IPS-18a (cell line): ENCODE measurements at regions not wholly inside any gene's neighbourhood (a gene's known extent, or its start where the extent isn't known, plus 50 kb on each side); places are given as distances from the start of the nearest gene placed in this dataset.
"Not testable (repeated sequence)": the region's sequence is repeated elsewhere in the genome, so short reads cannot be mapped to it uniquely, and the experiment has no call there.

ENCODE experiments used
- H3K27ac ChIP-seq: one replicate; pipeline ENCODE4 v1.5.1; 2013; ENCODE audit warnings: low read length
- H3K27me3 ChIP-seq: one replicate; pipeline ENCODE4 v1.6.1; 2013; ENCODE audit warnings: mild to moderate bottlenecking, low read length; ENCODE audit not compliant: control insufficient read depth, insufficient read depth
- H3K36me3 ChIP-seq: one replicate; pipeline ENCODE4 v1.6.1; 2013; ENCODE audit warnings: low read depth, low read length; ENCODE audit not compliant: control insufficient read depth
- H3K4me1 ChIP-seq: one replicate; pipeline ENCODE4 v1.6.1; 2013; ENCODE audit warnings: low read depth, low read length; ENCODE audit not compliant: control insufficient read depth
- H3K4me3 ChIP-seq: one replicate; pipeline ENCODE4 v1.5.1; 2013; ENCODE audit warnings: low read length
- H3K9ac ChIP-seq: one replicate; pipeline ENCODE4 v1.6.1; 2013; ENCODE audit warnings: mild to moderate bottlenecking, low read length, moderate library complexity
- H3K9me3 ChIP-seq: one replicate; pipeline ENCODE4 v1.6.1; 2013; ENCODE audit warnings: low read depth, low read length; ENCODE audit not compliant: control insufficient read depth

DNA sequence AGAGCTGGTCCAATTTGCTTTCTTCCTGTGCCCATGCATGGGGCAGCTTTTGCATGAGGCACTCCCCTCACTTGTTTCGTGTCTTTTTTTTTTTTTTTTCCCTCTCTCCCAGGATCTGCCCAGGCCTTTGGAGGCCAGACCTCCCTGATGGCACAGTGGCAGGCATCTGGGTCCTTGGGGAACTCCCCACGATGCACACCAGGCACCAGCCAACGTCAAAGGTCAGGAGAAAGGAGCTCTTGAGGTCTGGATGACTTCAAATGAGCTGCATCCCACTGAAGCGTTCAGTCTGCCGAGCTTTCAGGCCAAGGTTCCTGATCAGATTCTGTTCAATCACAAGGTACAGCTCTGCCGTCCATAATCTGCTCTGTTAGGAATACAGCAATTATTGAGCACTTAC, 97.2 kb upstream of the CARD11 start:
- H3K9ac ChIP-seq = no peak overlapping the region
- peaks cover 3% of the 10 kb centered on the region for H3K4me1 ChIP-seq
- H3K9me3 ChIP-seq = no peaks in the 10 kb centered on the region
- H3K4me3 ChIP-seq = no peak overlapping the region
- H3K27me3 ChIP-seq = no peaks in the 10 kb centered on the region
- H3K36me3 ChIP-seq = no peaks in the 10 kb centered on the region
- H3K27ac ChIP-seq = no peak overlapping the region

- Histone ChIP-seq H3K27me3 (no peaks in the 10 kb centered on the region), H3K9me3 (no peaks in the 10 kb centered on the region), H3K27ac (no peak overlapping the region), H3K4me1 (peaks cover 3% of the 10 kb centered on the region), H3K9ac (no peak overlapping the region), H3K4me3 (no peak overlapping the region), H3K36me3 (no peaks in the 10 kb centered on the region)
These were observed 97.7 kb upstream of the CARD11 start for GRCh38 chr7:3141326-3141725.

GRCh38 chr7:3143869-3144775, 100.5 kb upstream of the CARD11 start:
- H3K9me3 ChIP-seq = no peaks in the 10 kb centered on the region
- peaks cover 3% of the 10 kb centered on the region for H3K4me1 ChIP-seq
- H3K4me3 ChIP-seq = no peak overlapping the region
- H3K9ac ChIP-seq = no peak overlapping the region
- H3K36me3 ChIP-seq = no peaks in the 10 kb centered on the region
- no peaks in the 10 kb centered on the region for H3K27me3 ChIP-seq
- H3K27ac ChIP-seq = no peak overlapping the region

- not testable (repeated sequence) for H3K36me3 ChIP-seq, H3K9me3 ChIP-seq, H3K4me1 ChIP-seq, H3K27ac ChIP-seq, H3K4me3 ChIP-seq, H3K9ac ChIP-seq, H3K27me3 ChIP-seq
These were observed 101.1 kb upstream of the CARD11 start for GRCh38 chr7:3144776-3145125.

- Histone ChIP-seq H3K4me3 (no peak overlapping the region), H3K4me1 (peaks cover 3% of the 10 kb centered on the region), H3K36me3 (no peaks in the 10 kb centered on the region), H3K9me3 (no peaks in the 10 kb centered on the region), H3K27me3 (no peaks in the 10 kb centered on the region), H3K27ac (no peak overlapping the region), H3K9ac (no peak overlapping the region)
These were observed 103.0 kb upstream of the CARD11 start for GRCh38 chr7:3146571-3147226.

GRCh38 chr7:3148471-3148870, 104.8 kb upstream of the CARD11 start:
- not testable (repeated sequence) for H3K36me3 ChIP-seq, H3K27me3 ChIP-seq, H3K9me3 ChIP-seq, H3K9ac ChIP-seq, H3K27ac ChIP-seq, H3K4me3 ChIP-seq, H3K4me1 ChIP-seq

- Histone ChIP-seq H3K27me3 (no peaks in the 10 kb centered on the region), H3K27ac (no peak overlapping the region), H3K4me3 (no peak overlapping the region), H3K9ac (no peak overlapping the region), H3K4me1 (no peaks in the 10 kb centered on the region), H3K9me3 (no peaks in the 10 kb centered on the region), H3K36me3 (no peaks in the 10 kb centered on the region)
These were observed 105.7 kb upstream of the CARD11 start for GRCh38 chr7:3149231-3149995.

GRCh38 chr7:3150027-3150426, 106.4 kb upstream of the CARD11 start:
- Histone ChIP-seq H3K27ac (no peak overlapping the region), H3K9me3 (no peaks in the 10 kb centered on the region), H3K4me3 (no peak overlapping the region), H3K27me3 (no peaks in the 10 kb centered on the region), H3K9ac (no peak overlapping the region), H3K4me1 (no peaks in the 10 kb centered on the region), H3K36me3 (no peaks in the 10 kb centered on the region)

GRCh38 chr7:3151784-3152183, 108.1 kb upstream of the CARD11 start:
- Histone ChIP-seq H3K27ac (no peak overlapping the region), H3K4me1 (no peaks in the 10 kb centered on the region), H3K9ac (no peak overlapping the region), H3K27me3 (no peaks in the 10 kb centered on the region), H3K36me3 (no peaks in the 10 kb centered on the region), H3K9me3 (no peaks in the 10 kb centered on the region), H3K4me3 (no peak overlapping the region)

DNA sequence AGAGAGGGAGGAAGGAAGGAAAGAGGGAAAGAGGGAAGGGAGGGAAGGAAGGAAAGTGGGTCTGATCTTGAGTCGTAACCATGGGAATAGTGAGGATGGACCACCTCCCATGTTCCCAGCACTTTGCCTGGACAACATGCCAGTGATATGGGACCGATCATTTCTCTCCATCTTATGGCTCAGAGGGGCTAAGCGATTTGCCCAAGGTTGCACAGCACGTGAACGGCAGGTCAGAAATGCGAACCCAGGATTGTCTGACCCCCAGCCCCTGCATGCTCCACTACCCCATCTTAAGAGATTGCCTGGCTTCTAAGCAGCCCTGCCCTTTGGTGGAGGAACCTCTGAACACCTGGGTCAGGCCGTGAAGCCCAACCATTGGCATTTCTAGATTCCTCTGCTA, 109.0 kb upstream of the CARD11 start:
- Histone ChIP-seq H3K9ac (no peak overlapping the region), H3K36me3 (no peaks in the 10 kb centered on the region), H3K9me3 (no peaks in the 10 kb centered on the region), H3K4me3 (no peak overlapping the region), H3K27me3 (no peaks in the 10 kb centered on the region), H3K27ac (no peak overlapping the region), H3K4me1 (no peaks in the 10 kb centered on the region)

DNA sequence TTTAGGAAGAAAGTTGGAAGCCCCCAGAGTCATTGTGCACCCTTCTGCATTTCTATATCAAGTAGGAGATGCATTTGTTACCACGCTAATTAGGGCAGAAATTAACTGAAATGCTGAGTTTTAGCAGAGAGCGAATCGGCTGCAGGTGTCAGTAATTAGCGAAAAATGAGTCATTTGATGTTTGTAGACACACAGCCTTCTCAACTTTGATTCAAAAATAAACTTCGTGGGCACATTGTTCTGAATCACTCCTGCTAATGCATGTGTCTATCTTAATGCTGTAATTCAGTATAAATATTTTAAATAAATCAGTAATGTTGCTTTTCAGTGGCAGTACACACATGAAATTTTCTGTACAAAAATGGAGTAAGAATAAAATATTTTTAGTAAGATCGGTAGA, 109.5 kb upstream of the CARD11 start:
- Histone ChIP-seq H3K36me3 (no peaks in the 10 kb centered on the region), H3K9ac (no peak overlapping the region), H3K27me3 (no peaks in the 10 kb centered on the region), H3K9me3 (no peaks in the 10 kb centered on the region), H3K27ac (no peak overlapping the region), H3K4me3 (no peak overlapping the region), H3K4me1 (no peaks in the 10 kb centered on the region)
